ENCODE measurements at regions not wholly inside any gene's neighbourhood (a gene's known extent, or its start where the extent isn't known, plus 50 kb on each side); places are given as distances from the start of the nearest gene placed in this dataset.

- Histone ChIP-seq H3K27me3 (no peaks in the 10 kb centered on the region), H3K4me3 (no peak overlapping the region), H3K9me3 (no peaks in the 10 kb centered on the region), H3K36me3 (ENCODE audit: low read depth, missing control alignments) (no peaks in the 10 kb centered on the region), H3K4me1 (no peaks in the 10 kb centered on the region), H3K27ac (no peak overlapping the region)
- intact Hi-C loops (cut with DNase I; ENCODE audit: low total_unique reads) = no loop called here
- TF ChIP-seq POLR2A (IDR thresholded peaks at IDR 0.05) (no peak), CTCF (IDR thresholded peaks at IDR 0.05) (no peak)
- no peak for DNase-seq
- 56 to 70% methylated on average over 3 of the region's 3 CpGs for WGBS, 2 donors
These were observed 138.5 kb upstream of the NCAM1 start for GRCh38 chr11:112822478-112823274.

GRCh38 chr11:112826026-112826425 lies 135.2 kb upstream of the NCAM1 start:
- H3K36me3 ChIP-seq (ENCODE audit: low read depth, missing control alignments) = no peaks in the 10 kb centered on the region
- no peak overlapping the region for H3K4me3 ChIP-seq
- no peak for DNase-seq
- no peaks in the 10 kb centered on the region for H3K27me3 ChIP-seq
- 78 to 87% methylated on average over 3 of the region's 3 CpGs for WGBS, 2 donors
- H3K9me3 ChIP-seq = no peaks in the 10 kb centered on the region
- intact Hi-C loops (cut with DNase I; ENCODE audit: low total_unique reads) = no loop called here
- no peaks in the 10 kb centered on the region for H3K4me1 ChIP-seq
- no peak for TF ChIP-seq CTCF (IDR thresholded peaks at IDR 0.05)
- no peak for TF ChIP-seq POLR2A (IDR thresholded peaks at IDR 0.05)
- no peak overlapping the region for H3K27ac ChIP-seq

- no peaks in the 10 kb centered on the region for H3K27me3 ChIP-seq
- no peak for DNase-seq
- TF ChIP-seq POLR2A (IDR thresholded peaks at IDR 0.05) = no peak
- TF ChIP-seq CTCF (IDR thresholded peaks at IDR 0.05) = no peak
- H3K4me1 ChIP-seq = no peaks in the 10 kb centered on the region
- intact Hi-C loops (cut with DNase I; ENCODE audit: low total_unique reads) = no loop called here
- H3K9me3 ChIP-seq = no peaks in the 10 kb centered on the region
- no peak overlapping the region for H3K4me3 ChIP-seq
- WGBS, 2 donors = 94 to 100% methylated on average over 1 of the region's 1 CpG
- no peaks in the 10 kb centered on the region for H3K36me3 ChIP-seq (ENCODE audit: low read depth, missing control alignments)
- H3K27ac ChIP-seq = no peak overlapping the region
These were observed 134.4 kb upstream of the NCAM1 start for GRCh38 chr11:112826788-112827187.

- intact Hi-C loops (cut with DNase I; ENCODE audit: low total_unique reads) = no loop called here
- no peaks in the 10 kb centered on the region for H3K27me3 ChIP-seq
- no peaks in the 10 kb centered on the region for H3K4me1 ChIP-seq
- H3K36me3 ChIP-seq (ENCODE audit: low read depth, missing control alignments) = no peaks in the 10 kb centered on the region
- no peak overlapping the region for H3K4me3 ChIP-seq
- WGBS, 2 donors = 89 to 98% methylated on average over 4 of the region's 4 CpGs
- TF ChIP-seq POLR2A (IDR thresholded peaks at IDR 0.05) = no peak
- no peaks in the 10 kb centered on the region for H3K9me3 ChIP-seq
- DNase-seq = no peak
- H3K27ac ChIP-seq = no peak overlapping the region
These were observed 132.8 kb upstream of the NCAM1 start for GRCh38 chr11:112828421-112828820.

- Histone ChIP-seq H3K27ac (no peak overlapping the region), H3K4me1 (no peaks in the 10 kb centered on the region), H3K36me3 (ENCODE audit: low read depth, missing control alignments) (no peaks in the 10 kb centered on the region), H3K9me3 (no peaks in the 10 kb centered on the region), H3K27me3 (no peaks in the 10 kb centered on the region), H3K4me3 (no peak overlapping the region)
- TF ChIP-seq POLR2A (IDR thresholded peaks at IDR 0.05) (no peak), CTCF (IDR thresholded peaks at IDR 0.05) (no peak)
- DNase-seq = no peak
- WGBS, 2 donors = 83 to 84% methylated on average over 6 of the region's 6 CpGs
- intact Hi-C loops (cut with DNase I; ENCODE audit: low total_unique reads) = no loop called here
These were observed 131.1 kb upstream of the NCAM1 start for GRCh38 chr11:112829971-112830654.

Data from testis (tissue), 2 donors.